ENCODE measurements at regions not wholly inside any gene's neighbourhood (a gene's known extent, or its start where the extent isn't known, plus 50 kb on each side); places are given as distances from the start of the nearest gene placed in this dataset.
"Not testable (repeated sequence)": the region's sequence is repeated elsewhere in the genome, so short reads cannot be mapped to it uniquely, and the experiment has no call there.

- intact Hi-C loops (cut with DNase I) = no loop called here
- Histone ChIP-seq H3K9me3 (ENCODE audit: control insufficient read depth in 2 of 3, insufficient read depth in 1 of 3, low read length in 3 of 3) (no peaks in the 10 kb centered on the region), H3K36me3 (ENCODE audit: control insufficient read depth in 2 of 3, insufficient read depth in 3 of 3, low read length in 3 of 3) (no peaks in the 10 kb centered on the region), H3K4me3 (ENCODE audit: low read length in 3 of 3) (no peak overlapping the region), H3K9ac (ENCODE audit: low read length in 3 of 3) (no peak overlapping the region), H3K27ac (ENCODE audit: low read depth in 2 of 2, low read length in 2 of 2) (no peak overlapping the region), H3K4me1 (ENCODE audit: control insufficient read depth in 2 of 3, insufficient read depth in 2 of 3, low read depth in 1 of 3, low read length in 3 of 3) (no peaks in the 10 kb centered on the region), H3K27me3 (ENCODE audit: control insufficient read depth, insufficient read depth, low read length) (no peaks in the 10 kb centered on the region)
- FAIRE-seq = no peak
- DNase-seq = no peak
- TF ChIP-seq, protein P1, sequence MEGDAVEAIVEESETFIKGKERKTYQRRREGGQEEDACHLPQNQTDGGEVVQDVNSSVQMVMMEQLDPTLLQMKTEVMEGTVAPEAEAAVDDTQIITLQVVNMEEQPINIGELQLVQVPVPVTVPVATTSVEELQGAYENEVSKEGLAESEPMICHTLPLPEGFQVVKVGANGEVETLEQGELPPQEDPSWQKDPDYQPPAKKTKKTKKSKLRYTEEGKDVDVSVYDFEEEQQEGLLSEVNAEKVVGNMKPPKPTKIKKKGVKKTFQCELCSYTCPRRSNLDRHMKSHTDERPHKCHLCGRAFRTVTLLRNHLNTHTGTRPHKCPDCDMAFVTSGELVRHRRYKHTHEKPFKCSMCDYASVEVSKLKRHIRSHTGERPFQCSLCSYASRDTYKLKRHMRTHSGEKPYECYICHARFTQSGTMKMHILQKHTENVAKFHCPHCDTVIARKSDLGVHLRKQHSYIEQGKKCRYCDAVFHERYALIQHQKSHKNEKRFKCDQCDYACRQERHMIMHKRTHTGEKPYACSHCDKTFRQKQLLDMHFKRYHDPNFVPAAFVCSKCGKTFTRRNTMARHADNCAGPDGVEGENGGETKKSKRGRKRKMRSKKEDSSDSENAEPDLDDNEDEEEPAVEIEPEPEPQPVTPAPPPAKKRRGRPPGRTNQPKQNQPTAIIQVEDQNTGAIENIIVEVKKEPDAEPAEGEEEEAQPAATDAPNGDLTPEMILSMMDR (IDR thresholded peaks at IDR 0.05; ENCODE audit: borderline replicate concordance, extremely low read depth, insufficient read depth) = no peak
These were observed 806.9 kb upstream of the CDH9 start for GRCh38 chr5:27845248-27845647.

GRCh38 chr5:27836704-27837103 is 798.3 kb upstream of the CDH9 start:
- H3K36me3 ChIP-seq (ENCODE audit: control insufficient read depth in 2 of 3, insufficient read depth in 3 of 3, low read length in 3 of 3); H3K4me1 ChIP-seq (ENCODE audit: control insufficient read depth in 2 of 3, insufficient read depth in 2 of 3, low read depth in 1 of 3, low read length in 3 of 3); H3K9me3 ChIP-seq (ENCODE audit: control insufficient read depth in 2 of 3, insufficient read depth in 1 of 3, low read length in 3 of 3); H3K4me3 ChIP-seq (ENCODE audit: low read length in 3 of 3); intact Hi-C loops (cut with DNase I); DNase-seq; H3K27me3 ChIP-seq (ENCODE audit: control insufficient read depth, insufficient read depth, low read length); H3K9ac ChIP-seq (ENCODE audit: low read length in 3 of 3); FAIRE-seq; H3K27ac ChIP-seq (ENCODE audit: low read depth in 2 of 2, low read length in 2 of 2): not testable (repeated sequence)

DNA sequence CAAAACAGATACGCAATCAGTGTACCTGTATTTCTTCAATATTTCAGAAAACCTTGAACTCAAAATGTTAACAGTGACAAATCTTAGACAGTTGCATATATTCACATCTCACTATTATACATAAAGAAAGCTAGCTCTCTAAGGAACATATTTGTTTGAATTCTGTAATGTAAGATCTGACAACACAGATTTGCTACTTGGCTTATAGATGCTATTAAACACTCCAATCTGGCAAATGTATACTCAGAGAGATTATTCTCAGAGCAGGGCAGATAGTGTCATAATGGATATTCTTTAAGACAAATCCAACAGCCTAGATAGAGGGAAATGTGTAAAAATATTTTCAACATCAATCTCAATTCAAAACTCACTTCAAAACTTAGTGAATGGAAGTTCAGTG is 794.5 kb upstream of the CDH9 start:
- Histone ChIP-seq H3K27me3 (ENCODE audit: control insufficient read depth, insufficient read depth, low read length) (no peaks in the 10 kb centered on the region), H3K27ac (ENCODE audit: low read depth in 2 of 2, low read length in 2 of 2) (no peak overlapping the region), H3K4me3 (ENCODE audit: low read length in 3 of 3) (no peak overlapping the region), H3K9me3 (ENCODE audit: control insufficient read depth in 2 of 3, insufficient read depth in 1 of 3, low read length in 3 of 3) (no peaks in the 10 kb centered on the region), H3K36me3 (ENCODE audit: control insufficient read depth in 2 of 3, insufficient read depth in 3 of 3, low read length in 3 of 3) (no peaks in the 10 kb centered on the region), H3K9ac (ENCODE audit: low read length in 3 of 3) (no peak overlapping the region), H3K4me1 (ENCODE audit: control insufficient read depth in 2 of 3, insufficient read depth in 2 of 3, low read depth in 1 of 3, low read length in 3 of 3) (no peaks in the 10 kb centered on the region)
- TF ChIP-seq, protein P1 (IDR thresholded peaks at IDR 0.05; ENCODE audit: borderline replicate concordance, extremely low read depth, insufficient read depth) = no peak
- FAIRE-seq (no peak), DNase-seq (no peak)
- intact Hi-C loops (cut with DNase I) = no loop called here

- Histone ChIP-seq H3K27ac (ENCODE audit: low read depth in 2 of 2, low read length in 2 of 2) (no peak overlapping the region), H3K27me3 (ENCODE audit: control insufficient read depth, insufficient read depth, low read length) (no peaks in the 10 kb centered on the region), H3K4me3 (ENCODE audit: low read length in 3 of 3) (no peak overlapping the region), H3K9me3 (ENCODE audit: control insufficient read depth in 2 of 3, insufficient read depth in 1 of 3, low read length in 3 of 3) (no peaks in the 10 kb centered on the region), H3K36me3 (ENCODE audit: control insufficient read depth in 2 of 3, insufficient read depth in 3 of 3, low read length in 3 of 3) (no peaks in the 10 kb centered on the region), H3K9ac (ENCODE audit: low read length in 3 of 3) (no peak overlapping the region), H3K4me1 (ENCODE audit: control insufficient read depth in 2 of 3, insufficient read depth in 2 of 3, low read depth in 1 of 3, low read length in 3 of 3) (no peaks in the 10 kb centered on the region)
- TF ChIP-seq, protein P1 (IDR thresholded peaks at IDR 0.05; ENCODE audit: borderline replicate concordance, extremely low read depth, insufficient read depth) = no peak
- intact Hi-C loops (cut with DNase I) = no loop called here
- no peak for FAIRE-seq
- DNase-seq = no peak
These were observed 792.2 kb upstream of the CDH9 start for GRCh38 chr5:27830546-27830945.
